Glutamatergic neuron (in vitro differentiated cells): ENCODE measurements at regions not wholly inside any gene's neighbourhood (a gene's known extent, or its start where the extent isn't known, plus 50 kb on each side); places are given as distances from the start of the nearest gene placed in this dataset.

Experiments used
- DNase-seq: peaks from one replicate; pipeline ENCODE4 v3.0.0; 2022
- H3K27ac Mint-ChIP-seq: one replicate; pipeline ENCODE4 v1.8.0; 2020; ENCODE audit warnings: mild to moderate bottlenecking, mixed read lengths, inconsistent platforms; ENCODE audit not compliant: unreplicated experiment
- H3K27me3 Mint-ChIP-seq: one replicate; pipeline ENCODE4 v1.8.0; 2020; ENCODE audit warnings: mild to moderate bottlenecking, moderate library complexity, mixed read lengths, inconsistent platforms; ENCODE audit not compliant: unreplicated experiment
- H3K36me3 Mint-ChIP-seq: one replicate; pipeline ENCODE4 v1.8.0; 2020; ENCODE audit warnings: mild to moderate bottlenecking, mixed read lengths, inconsistent platforms; ENCODE audit not compliant: unreplicated experiment
- H3K4me1 Mint-ChIP-seq: one replicate; pipeline ENCODE4 v1.8.0; 2020; ENCODE audit warnings: mild to moderate bottlenecking, low read depth, mixed read lengths, inconsistent platforms; ENCODE audit not compliant: unreplicated experiment
- H3K4me3 Mint-ChIP-seq: one replicate; pipeline ENCODE4 v1.8.0; 2020; ENCODE audit warnings: mild to moderate bottlenecking, mixed read lengths, inconsistent platforms; ENCODE audit not compliant: unreplicated experiment
- H3K9me3 Mint-ChIP-seq: one replicate; pipeline ENCODE4 v1.8.0; 2020; ENCODE audit warnings: mild to moderate bottlenecking, moderate library complexity, mixed read lengths, inconsistent platforms; ENCODE audit not compliant: unreplicated experiment
- TF ChIP-seq, protein P1 (sequence below): fragments of 200-600 bp; sonication (generic); IDR thresholded peaks from one replicate; pipeline ENCODE4 v1.5.0; 2021; ENCODE audit not compliant: partially characterized antibody, unreplicated experiment

DNA sequence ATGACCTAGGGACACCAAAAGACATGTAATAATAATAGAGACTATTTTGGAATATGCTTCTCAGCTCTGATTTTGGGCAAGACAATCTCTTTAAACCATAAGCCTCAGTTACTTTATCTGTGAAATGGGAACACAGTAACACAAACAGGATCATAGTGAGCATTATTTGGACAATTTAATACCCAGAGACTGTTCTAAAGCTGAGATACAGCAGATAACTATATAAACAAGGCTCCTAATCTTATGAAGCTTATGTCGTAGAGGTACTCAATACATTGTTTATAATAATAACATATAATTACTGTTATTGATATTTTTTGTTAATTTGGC is 250.8 kb downstream of the SEC61B start:
- no peak for DNase-seq
- Mint-ChIP-seq H3K4me3 (no peak overlapping the region), H3K4me1 (no peaks in the 10 kb centered on the region), H3K27me3 (peaks cover 2% of the 10 kb centered on the region), H3K36me3 (no peaks in the 10 kb centered on the region), H3K27ac (no peak overlapping the region), H3K9me3 (no peaks in the 10 kb centered on the region)
- TF ChIP-seq, protein P1, sequence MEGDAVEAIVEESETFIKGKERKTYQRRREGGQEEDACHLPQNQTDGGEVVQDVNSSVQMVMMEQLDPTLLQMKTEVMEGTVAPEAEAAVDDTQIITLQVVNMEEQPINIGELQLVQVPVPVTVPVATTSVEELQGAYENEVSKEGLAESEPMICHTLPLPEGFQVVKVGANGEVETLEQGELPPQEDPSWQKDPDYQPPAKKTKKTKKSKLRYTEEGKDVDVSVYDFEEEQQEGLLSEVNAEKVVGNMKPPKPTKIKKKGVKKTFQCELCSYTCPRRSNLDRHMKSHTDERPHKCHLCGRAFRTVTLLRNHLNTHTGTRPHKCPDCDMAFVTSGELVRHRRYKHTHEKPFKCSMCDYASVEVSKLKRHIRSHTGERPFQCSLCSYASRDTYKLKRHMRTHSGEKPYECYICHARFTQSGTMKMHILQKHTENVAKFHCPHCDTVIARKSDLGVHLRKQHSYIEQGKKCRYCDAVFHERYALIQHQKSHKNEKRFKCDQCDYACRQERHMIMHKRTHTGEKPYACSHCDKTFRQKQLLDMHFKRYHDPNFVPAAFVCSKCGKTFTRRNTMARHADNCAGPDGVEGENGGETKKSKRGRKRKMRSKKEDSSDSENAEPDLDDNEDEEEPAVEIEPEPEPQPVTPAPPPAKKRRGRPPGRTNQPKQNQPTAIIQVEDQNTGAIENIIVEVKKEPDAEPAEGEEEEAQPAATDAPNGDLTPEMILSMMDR: no peak

- Mint-ChIP-seq H3K4me3 (no peak overlapping the region), H3K4me1 (no peaks in the 10 kb centered on the region), H3K27ac (no peak overlapping the region), H3K36me3 (no peaks in the 10 kb centered on the region), H3K9me3 (no peaks in the 10 kb centered on the region), H3K27me3 (peaks cover 2% of the 10 kb centered on the region)
- no peak for DNase-seq
- TF ChIP-seq, protein P1: no peak
Observed at GRCh38 chr9:99474186-99474585, 252.1 kb downstream of the SEC61B start.

DNA sequence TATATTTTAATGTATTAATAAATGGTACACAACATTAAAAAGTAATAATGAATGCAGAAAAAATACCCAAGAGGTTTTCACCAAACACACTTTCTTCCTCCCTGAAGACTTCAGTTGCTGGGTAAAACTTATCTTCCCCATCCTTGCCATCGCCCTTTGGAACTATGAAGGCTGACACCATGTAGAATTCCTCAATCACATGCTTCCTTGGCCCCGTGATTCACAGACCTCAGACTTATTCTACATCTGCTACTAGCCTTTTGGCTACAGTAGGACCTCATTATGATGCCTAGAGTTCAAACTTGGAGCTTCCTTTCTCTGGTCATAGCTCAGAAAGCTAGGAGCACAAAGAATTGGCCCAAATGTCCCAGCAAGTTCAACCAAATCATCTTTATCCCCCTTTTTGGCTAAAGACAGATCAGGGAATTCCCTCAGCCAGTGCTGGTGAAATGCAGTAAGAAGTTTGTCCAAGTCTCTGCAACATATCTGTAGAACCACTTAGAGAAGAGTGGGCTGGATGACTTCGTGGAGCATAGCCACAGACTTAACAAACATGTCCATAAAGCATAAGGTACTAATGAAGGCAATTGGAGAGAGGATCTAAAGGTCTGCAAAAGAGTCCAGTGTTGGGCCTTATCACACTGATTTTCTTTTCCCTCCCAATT is 253.5 kb downstream of the SEC61B start:
- H3K4me3 Mint-ChIP-seq: no peak overlapping the region
- no peak for DNase-seq
- TF ChIP-seq, protein P1: no peak
- no peaks in the 10 kb centered on the region for H3K9me3 Mint-ChIP-seq
- peaks cover 2% of the 10 kb centered on the region for H3K27me3 Mint-ChIP-seq
- H3K36me3 Mint-ChIP-seq: no peaks in the 10 kb centered on the region
- no peaks in the 10 kb centered on the region for H3K4me1 Mint-ChIP-seq
- no peak overlapping the region for H3K27ac Mint-ChIP-seq

DNA sequence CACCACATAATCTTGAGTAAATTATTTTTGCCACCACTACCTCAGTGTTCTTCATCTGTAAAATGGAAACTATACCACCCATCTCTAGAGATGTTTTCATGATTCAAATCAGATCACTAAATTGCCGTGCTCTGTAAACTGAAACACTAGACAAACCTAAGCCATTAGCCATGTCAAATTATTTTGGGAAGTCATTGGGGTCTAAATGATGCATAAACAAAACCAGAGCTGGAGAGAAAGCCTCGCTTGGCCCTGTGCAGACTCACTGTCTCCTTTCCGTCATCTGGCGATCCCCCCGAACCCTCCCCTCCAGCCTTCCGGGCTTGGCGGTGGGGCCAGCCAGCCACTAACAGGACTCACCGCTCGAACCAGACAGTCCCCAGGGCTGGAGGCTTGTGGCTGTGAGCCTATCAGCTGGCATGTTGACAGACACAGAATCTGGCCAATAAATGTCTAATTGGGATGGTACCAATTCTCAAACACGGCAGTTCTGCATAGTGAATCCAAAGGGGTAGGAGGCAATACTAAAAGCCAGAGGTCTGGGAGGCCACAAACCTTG is 256.5 kb downstream of the SEC61B start:
- no peak overlapping the region for H3K4me3 Mint-ChIP-seq
- H3K36me3 Mint-ChIP-seq: no peaks in the 10 kb centered on the region
- H3K9me3 Mint-ChIP-seq: no peaks in the 10 kb centered on the region
- H3K27me3 Mint-ChIP-seq: peaks cover 2% of the 10 kb centered on the region
- no peak overlapping the region for H3K27ac Mint-ChIP-seq
- TF ChIP-seq, protein P1: no peak
- no peaks in the 10 kb centered on the region for H3K4me1 Mint-ChIP-seq
- no peak for DNase-seq

DNA sequence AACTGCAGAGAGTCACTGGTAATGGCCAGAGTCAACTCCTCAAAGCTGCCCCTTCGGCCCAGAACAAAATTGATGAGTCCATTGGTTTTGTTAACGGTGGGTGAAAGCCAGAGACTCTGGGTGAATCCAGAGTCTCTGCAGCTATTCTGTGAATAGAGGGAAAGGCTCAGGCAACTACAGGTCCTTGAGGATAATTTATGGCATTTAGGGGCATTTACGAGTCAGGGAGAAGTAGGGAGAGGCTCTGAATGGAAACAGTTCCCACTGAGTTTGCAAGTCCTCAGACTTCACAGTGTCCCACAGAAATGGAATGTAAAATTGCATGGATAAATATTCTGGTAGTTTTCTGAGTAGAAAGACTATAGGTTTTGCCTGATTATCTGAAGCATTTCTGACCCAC is 257.8 kb downstream of the SEC61B start:
- H3K27me3 Mint-ChIP-seq: peaks cover 2% of the 10 kb centered on the region
- DNase-seq: no peak
- no peaks in the 10 kb centered on the region for H3K36me3 Mint-ChIP-seq
- H3K4me3 Mint-ChIP-seq: no peak overlapping the region
- H3K9me3 Mint-ChIP-seq: no peaks in the 10 kb centered on the region
- no peak overlapping the region for H3K27ac Mint-ChIP-seq
- TF ChIP-seq, protein P1: no peak
- H3K4me1 Mint-ChIP-seq: no peaks in the 10 kb centered on the region
